GM21423 (cell line): ENCODE measurements at regions not wholly inside any gene's neighbourhood (a gene's known extent, or its start where the extent isn't known, plus 50 kb on each side); places are given as distances from the start of the nearest gene placed in this dataset.

Source experiments
- ATAC-seq: cut with Tn5 transposase; IDR thresholded peaks from one replicate; pipeline ENCODE4 v1.9.1; 2021; ENCODE audit warnings: mild to moderate bottlenecking, moderate library complexity; ENCODE audit not compliant: unreplicated experiment

GRCh38 chr1:193799948-193800690, 613.7 kb upstream of the B3GALT2 start:
- no peak for ATAC-seq

GRCh38 chr1:193799371-193799770, 613.0 kb upstream of the B3GALT2 start:
- ATAC-seq: no peak

GRCh38 chr1:193794239-193794638, 607.8 kb upstream of the B3GALT2 start:
- ATAC-seq: no peak

GRCh38 chr1:193791746-193792145, 605.3 kb upstream of the B3GALT2 start:
- ATAC-seq: no peak

- ATAC-seq: no peak
Observed at GRCh38 chr1:193787061-193787460, 600.6 kb upstream of the B3GALT2 start.

GRCh38 chr1:193785850-193786420, 599.5 kb upstream of the B3GALT2 start:
- no peak for ATAC-seq

- no peak for ATAC-seq
Observed at GRCh38 chr1:193774536-193775323, 588.3 kb upstream of the B3GALT2 start.

GRCh38 chr1:193771596-193771995, 585.2 kb upstream of the B3GALT2 start:
- no peak for ATAC-seq

GRCh38 chr1:193769651-193770050, 583.2 kb upstream of the B3GALT2 start:
- ATAC-seq: no peak

- no peak for ATAC-seq
Observed at GRCh38 chr1:193767886-193768285, 581.5 kb upstream of the B3GALT2 start.

- ATAC-seq: no peak
Observed at GRCh38 chr1:193766329-193766728, 579.9 kb upstream of the B3GALT2 start.

GRCh38 chr1:193763266-193763665, 576.9 kb upstream of the B3GALT2 start:
- no peak for ATAC-seq

- ATAC-seq: no peak
Observed at GRCh38 chr1:193762236-193762635, 575.8 kb upstream of the B3GALT2 start.

GRCh38 chr1:193755441-193755840, 569.0 kb upstream of the B3GALT2 start:
- no peak for ATAC-seq

- no peak for ATAC-seq
Observed at GRCh38 chr1:193754732-193755427, 568.5 kb upstream of the B3GALT2 start.

- no peak for ATAC-seq
Observed at GRCh38 chr1:193754151-193754550, 567.7 kb upstream of the B3GALT2 start.

GRCh38 chr1:193753038-193753756, 566.8 kb upstream of the B3GALT2 start:
- ATAC-seq: no peak

GRCh38 chr1:193749868-193750267, 563.5 kb upstream of the B3GALT2 start:
- ATAC-seq: no peak

GRCh38 chr1:193747579-193747978, 561.2 kb upstream of the B3GALT2 start:
- no peak for ATAC-seq

GRCh38 chr1:193741228-193741627, 554.8 kb upstream of the B3GALT2 start:
- no peak for ATAC-seq

- ATAC-seq: no peak
Observed at GRCh38 chr1:193740762-193741161, 554.3 kb upstream of the B3GALT2 start.
